ENCODE measurements at regions not wholly inside any gene's neighbourhood (a gene's known extent, or its start where the extent isn't known, plus 50 kb on each side); places are given as distances from the start of the nearest gene placed in this dataset.
"Not testable (repeated sequence)": the region's sequence is repeated elsewhere in the genome, so short reads cannot be mapped to it uniquely, and the experiment has no call there.

GRCh38 chr19:28563964-28564921, 648.7 kb downstream of the UQCRFS1 start:
- no peak for DNase-seq (ENCODE audit: low read depth)

DNA sequence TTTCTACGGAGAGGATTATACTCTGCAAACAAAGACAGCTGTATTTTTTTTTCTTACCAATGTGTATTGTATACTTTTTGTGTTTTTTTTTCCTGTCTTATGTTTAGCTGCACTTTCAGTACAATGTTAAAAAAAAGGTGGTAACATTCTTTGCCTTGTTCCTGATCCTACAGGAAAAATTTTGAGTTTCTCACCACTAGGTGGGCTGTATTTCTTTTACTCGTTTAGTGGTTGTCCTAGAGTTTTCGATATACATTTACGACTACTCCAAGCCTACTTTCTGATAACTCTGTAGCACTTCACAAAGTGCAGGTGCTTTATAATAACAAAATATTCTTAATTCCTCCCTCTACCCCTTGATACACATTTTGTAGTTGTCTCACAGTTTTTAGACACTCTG, 652.2 kb downstream of the UQCRFS1 start:
- no peak for DNase-seq (ENCODE audit: low read depth)

DNA sequence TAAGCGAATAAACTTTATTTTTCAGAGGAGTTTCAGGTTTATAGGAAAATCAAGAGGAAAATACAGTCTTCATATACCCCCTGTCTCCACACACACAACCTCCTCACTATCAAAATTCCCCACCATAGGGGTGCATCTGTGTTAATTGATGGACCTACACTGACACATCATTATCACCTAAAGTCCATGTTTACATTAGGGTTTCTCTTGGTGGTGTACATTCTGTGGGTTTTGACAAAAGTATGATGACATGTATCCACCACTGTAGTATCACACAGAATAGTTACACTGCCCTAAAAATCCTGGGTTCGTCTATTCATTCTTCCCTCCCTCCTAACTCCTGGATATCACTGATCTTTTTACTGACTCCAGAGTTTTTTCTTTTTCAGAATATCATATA, 654.2 kb downstream of the UQCRFS1 start:
- no peak for DNase-seq (ENCODE audit: low read depth)

DNA sequence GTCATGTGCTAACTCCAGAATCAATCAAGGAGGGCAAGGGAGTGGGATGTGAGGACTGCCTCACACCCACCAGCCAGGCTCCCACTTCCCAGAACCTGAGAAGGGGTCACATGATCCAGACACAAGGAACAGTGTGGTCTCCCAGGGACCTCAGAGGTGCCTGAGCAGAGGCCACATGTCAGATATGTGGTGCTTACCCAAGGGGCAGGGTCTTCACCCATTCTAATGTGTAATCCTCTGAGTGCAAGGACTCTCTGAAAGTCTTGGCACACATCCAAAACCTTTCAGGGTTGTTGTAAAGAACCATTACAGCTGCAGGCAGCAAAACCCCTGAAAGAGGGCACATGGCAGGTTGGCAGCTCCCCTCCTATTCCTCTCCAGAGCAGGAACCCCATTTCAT, 656.6 kb downstream of the UQCRFS1 start:
- no peak for DNase-seq (ENCODE audit: low read depth)

GRCh38 chr19:28555317-28555716, 657.6 kb downstream of the UQCRFS1 start:
- no peak for DNase-seq (ENCODE audit: low read depth)

DNA sequence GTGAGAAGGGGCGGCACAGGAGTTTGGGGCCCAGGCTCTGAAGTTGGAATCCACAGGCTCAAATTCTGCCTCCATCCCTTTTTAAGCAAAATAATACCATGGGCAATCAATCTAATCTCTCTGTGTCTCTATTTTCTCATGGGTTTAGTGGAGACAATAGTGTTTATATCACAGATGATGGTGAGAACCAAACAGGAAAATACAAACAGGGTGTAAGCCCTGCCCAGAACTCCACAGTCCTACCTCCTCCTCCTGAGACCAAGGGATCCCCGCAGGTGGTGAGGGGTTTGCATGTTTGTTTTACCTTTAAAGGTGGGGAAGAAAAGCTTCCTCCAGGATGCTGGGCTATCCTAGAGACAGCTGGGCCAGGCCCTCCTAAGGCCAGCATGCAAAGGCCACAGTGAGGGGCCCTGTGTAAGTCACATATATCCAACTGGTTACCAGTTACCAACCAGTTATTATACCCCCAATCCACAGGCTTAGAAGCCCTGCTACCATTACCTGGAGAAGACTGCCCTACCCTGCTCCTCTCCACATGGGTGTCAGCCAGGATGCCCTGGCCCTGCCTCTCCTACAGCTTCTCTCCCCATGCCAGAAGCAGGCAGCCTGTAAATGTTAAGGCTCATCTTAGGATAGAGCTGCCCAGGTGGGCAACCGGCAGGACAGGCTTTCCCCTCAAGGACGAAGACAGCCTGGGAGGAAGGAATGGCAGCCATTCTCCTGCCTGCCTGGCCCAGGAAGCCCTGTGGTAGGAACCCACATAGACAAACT, 658.4 kb downstream of the UQCRFS1 start:
- DNase-seq (ENCODE audit: low read depth): no peak

DNA sequence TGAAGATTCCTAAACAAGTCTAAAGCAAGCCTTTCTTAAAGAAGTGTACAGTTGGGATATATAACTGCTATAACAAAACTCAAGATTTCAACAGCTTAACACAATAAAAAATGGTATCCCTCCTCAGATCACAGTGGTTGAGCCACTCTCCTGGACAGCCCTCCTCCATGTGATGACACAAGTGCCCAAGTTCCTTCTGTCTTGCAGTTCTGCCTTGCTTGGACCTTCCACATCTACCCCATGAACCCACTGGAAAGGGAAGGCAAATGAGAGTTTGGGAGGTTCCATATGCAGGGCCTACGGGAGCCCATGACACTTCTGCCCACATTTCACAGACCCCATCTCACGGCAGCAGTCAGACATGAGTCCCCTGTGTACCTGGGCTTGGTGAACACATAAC, 659.2 kb downstream of the UQCRFS1 start:
- DNase-seq (ENCODE audit: low read depth): no peak

DNA sequence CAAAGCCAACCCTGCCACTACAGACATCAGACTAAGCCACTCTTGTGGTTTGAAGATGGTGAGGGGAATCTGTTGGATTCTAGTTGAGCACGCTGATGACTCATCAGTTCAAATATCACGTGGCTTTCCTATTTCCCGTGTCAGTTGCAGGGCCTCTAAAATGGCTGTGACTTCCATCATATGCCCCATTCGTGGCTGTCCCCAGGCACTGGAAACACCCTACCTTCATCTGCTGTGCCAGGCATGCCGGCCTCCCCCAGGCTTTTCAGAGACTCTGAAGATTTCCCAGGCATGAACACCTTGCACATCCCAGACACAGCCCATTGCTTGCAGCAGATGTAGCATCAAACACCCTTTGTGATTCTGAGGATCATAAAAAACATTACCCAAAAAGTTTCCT, 659.9 kb downstream of the UQCRFS1 start:
- DNase-seq (ENCODE audit: low read depth): no peak

GRCh38 chr19:28549680-28550277, 663.2 kb downstream of the UQCRFS1 start:
- no peak for DNase-seq (ENCODE audit: low read depth)

- DNase-seq (ENCODE audit: low read depth): no peak
Observed at GRCh38 chr19:28546148-28546685, 666.7 kb downstream of the UQCRFS1 start.

- DNase-seq (ENCODE audit: low read depth): not testable (repeated sequence)
Observed at GRCh38 chr19:28545397-28545796, 667.6 kb downstream of the UQCRFS1 start.

- DNase-seq (ENCODE audit: low read depth): no peak
Observed at GRCh38 chr19:28544451-28545261, 668.3 kb downstream of the UQCRFS1 start.

DNA sequence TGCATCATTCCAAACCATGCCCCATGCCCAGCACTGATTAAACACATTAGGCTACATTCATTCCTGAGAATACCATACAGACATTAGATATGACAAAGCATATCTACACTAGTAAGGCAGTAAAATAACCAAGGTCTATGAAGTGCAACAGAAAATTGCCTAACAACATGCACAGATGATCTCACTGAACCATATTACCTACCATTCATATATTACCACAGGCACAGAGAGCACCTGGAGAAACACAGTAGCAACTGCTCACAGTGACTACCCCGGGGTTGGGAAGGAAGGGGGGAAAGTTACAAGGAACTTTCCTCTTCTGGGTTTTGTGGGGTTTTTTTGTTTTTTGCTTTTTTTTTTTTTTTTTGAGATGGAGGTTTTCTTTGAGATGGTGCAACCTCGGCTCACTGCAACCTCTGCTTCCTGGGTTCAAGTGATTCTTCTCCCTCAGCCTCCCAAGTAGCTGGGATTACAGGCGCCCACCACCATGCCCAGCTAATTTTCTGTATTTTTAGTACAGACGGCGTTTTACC, 669.6 kb downstream of the UQCRFS1 start:
- no peak for DNase-seq (ENCODE audit: low read depth)

GRCh38 chr19:28542394-28543243, 670.3 kb downstream of the UQCRFS1 start:
- no peak for DNase-seq (ENCODE audit: low read depth)

GRCh38 chr19:28541602-28542393, 671.2 kb downstream of the UQCRFS1 start:
- no peak for DNase-seq (ENCODE audit: low read depth)

DNA sequence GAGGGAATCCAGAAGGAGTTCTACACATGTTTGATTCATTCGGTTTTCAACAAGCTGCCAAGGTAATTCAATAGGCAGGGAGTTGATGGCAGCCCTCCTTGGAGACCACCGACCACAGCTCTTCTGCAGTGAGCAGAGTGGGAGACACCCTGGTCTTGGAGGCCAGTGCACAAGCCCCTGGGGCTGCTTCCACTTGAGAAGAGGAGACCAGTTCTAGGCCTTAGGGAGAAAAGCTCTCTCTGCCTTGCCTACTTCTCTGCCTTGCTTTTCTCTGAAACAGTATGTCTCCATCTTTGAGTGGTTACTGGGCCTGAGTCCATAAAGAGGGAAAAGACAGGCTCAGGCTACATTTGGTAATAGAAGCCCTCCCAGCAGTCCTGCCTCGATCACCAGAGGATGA, 671.9 kb downstream of the UQCRFS1 start:
- no peak for DNase-seq (ENCODE audit: low read depth)

DNA sequence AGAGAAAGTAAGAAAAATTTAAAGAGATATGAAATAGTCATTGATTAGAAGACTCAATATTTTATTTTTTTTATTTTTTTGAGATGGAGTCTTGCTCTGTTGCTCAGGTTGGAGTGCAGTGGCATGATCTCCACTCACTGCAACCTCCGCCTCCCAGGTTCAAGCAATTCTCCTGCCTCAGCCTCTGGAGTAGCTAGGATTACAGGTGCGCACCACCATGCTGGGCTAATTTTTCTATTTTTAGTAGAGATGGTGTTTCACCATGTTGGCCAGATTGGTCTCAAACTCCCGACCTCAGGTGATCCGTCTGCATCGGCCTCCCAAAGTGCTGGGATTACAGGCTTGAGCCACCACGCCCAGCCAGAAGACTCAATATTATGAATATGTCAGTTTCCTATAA, 672.6 kb downstream of the UQCRFS1 start:
- DNase-seq (ENCODE audit: low read depth): not testable (repeated sequence)

GRCh38 chr19:28539759-28540158, 673.2 kb downstream of the UQCRFS1 start:
- no peak for DNase-seq (ENCODE audit: low read depth)

- not testable (repeated sequence) for DNase-seq (ENCODE audit: low read depth)
Observed at GRCh38 chr19:28538579-28538978, 674.4 kb downstream of the UQCRFS1 start.
